ENCODE measurements at regions not wholly inside any gene's neighbourhood (a gene's known extent, or its start where the extent isn't known, plus 50 kb on each side); places are given as distances from the start of the nearest gene placed in this dataset.

DNA sequence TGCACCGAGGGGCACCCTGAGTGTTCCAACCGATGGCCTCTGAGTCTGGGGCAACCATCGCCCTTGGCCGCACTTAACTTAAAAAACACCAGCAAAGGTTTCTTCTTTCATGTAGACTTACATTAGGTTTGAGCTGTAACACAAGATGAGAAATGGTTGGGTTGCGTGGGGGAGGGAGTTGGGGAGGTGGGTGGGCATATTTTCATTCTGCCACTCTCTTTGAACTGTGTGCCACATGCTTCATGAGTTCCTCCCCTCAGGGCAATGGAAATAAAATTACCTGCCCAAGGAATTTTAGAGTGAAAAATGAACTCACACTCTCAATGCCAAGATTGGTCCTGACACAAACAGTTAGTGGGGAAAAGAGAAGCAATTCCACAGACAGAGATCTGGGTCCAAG lies 430.1 kb upstream of the USP24 start:
- H3K27ac Mint-ChIP-seq: no peak overlapping the region
- ATAC-seq (no peak), DNase-seq (no peak)
- H3K4me1 Mint-ChIP-seq: no peaks in the 10 kb centered on the region
- H3K36me3 Mint-ChIP-seq: no peaks in the 10 kb centered on the region
- H3K9me3 Mint-ChIP-seq (ENCODE audit: low read depth): no peaks in the 10 kb centered on the region
- CTCF ChIA-PET: no interaction called here
- H3K27me3 Mint-ChIP-seq: no peaks in the 10 kb centered on the region
- H3K4me3 Mint-ChIP-seq: no peak overlapping the region

GRCh38 chr1:55641947-55642346 lies 426.8 kb upstream of the USP24 start:
- Mint-ChIP-seq H3K4me1 (no peaks in the 10 kb centered on the region), H3K9me3 (ENCODE audit: low read depth) (no peaks in the 10 kb centered on the region), H3K36me3 (no peaks in the 10 kb centered on the region), H3K27ac (no peak overlapping the region), H3K27me3 (no peaks in the 10 kb centered on the region), H3K4me3 (no peak overlapping the region)
- CTCF ChIA-PET: no interaction called here
- no peak for DNase-seq
- no peak for ATAC-seq

GRCh38 chr1:55640708-55641473 lies 425.7 kb upstream of the USP24 start:
- Mint-ChIP-seq H3K4me3 (no peak overlapping the region), H3K36me3 (no peaks in the 10 kb centered on the region), H3K4me1 (no peaks in the 10 kb centered on the region), H3K27me3 (no peaks in the 10 kb centered on the region), H3K9me3 (ENCODE audit: low read depth) (no peaks in the 10 kb centered on the region), H3K27ac (no peak overlapping the region)
- ATAC-seq: no peak
- CTCF ChIA-PET: no interaction called here
- no peak for DNase-seq

DNA sequence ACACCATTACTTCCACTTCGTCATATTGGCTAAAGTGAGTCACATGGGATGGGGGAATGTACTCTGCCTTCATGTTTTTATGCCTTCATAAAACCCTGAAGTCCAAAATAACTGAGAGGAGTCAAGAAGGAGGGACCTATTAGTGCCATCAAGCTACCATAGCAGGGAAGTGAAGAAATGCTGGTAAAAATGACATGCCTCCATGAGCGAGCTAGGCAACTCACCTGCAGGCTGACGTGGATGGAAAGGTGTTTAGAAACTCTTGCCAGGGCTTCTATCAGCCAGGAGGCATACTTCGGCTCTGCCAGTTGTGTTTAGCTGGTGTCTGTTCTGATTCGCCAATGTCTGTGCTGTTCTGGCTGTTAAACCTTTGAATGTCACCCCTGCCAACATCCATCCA lies 424.4 kb upstream of the USP24 start:
- no peaks in the 10 kb centered on the region for H3K36me3 Mint-ChIP-seq
- H3K27ac Mint-ChIP-seq: no peak overlapping the region
- CTCF ChIA-PET: no interaction called here
- H3K27me3 Mint-ChIP-seq: no peaks in the 10 kb centered on the region
- DNase-seq: no peak
- no peaks in the 10 kb centered on the region for H3K9me3 Mint-ChIP-seq (ENCODE audit: low read depth)
- H3K4me3 Mint-ChIP-seq: no peak overlapping the region
- no peaks in the 10 kb centered on the region for H3K4me1 Mint-ChIP-seq
- ATAC-seq: no peak

- CTCF ChIA-PET: no interaction called here
- no peaks in the 10 kb centered on the region for H3K9me3 Mint-ChIP-seq (ENCODE audit: low read depth)
- no peaks in the 10 kb centered on the region for H3K4me1 Mint-ChIP-seq
- ATAC-seq (no peak), DNase-seq (no peak)
- no peaks in the 10 kb centered on the region for H3K36me3 Mint-ChIP-seq
- H3K4me3 Mint-ChIP-seq: no peak overlapping the region
- no peak overlapping the region for H3K27ac Mint-ChIP-seq
- no peaks in the 10 kb centered on the region for H3K27me3 Mint-ChIP-seq
Measured at GRCh38 chr1:55639051-55639450, 423.9 kb upstream of the USP24 start.

DNA sequence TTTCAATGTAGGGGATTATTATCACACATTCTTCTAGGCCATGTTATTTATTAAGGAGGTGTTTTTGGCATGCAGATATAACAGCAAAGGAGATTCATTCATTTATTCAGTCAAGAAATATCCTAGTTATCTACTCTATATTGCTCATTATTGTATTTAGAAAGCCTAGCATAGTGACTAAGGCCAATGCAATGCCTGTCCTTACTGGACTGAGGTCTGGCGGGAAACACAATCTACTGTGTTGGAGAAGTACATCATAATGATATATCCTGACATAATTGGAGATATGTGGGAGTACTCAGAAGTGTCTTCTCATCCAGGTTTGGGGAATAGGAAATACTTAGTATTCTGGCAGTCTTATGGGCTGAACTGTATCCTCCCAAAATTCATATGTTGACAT lies 421.5 kb upstream of the USP24 start:
- H3K4me1 Mint-ChIP-seq: no peaks in the 10 kb centered on the region
- DNase-seq (no peak), ATAC-seq (no peak)
- H3K27ac Mint-ChIP-seq: no peak overlapping the region
- H3K36me3 Mint-ChIP-seq: no peaks in the 10 kb centered on the region
- no peak overlapping the region for H3K4me3 Mint-ChIP-seq
- H3K9me3 Mint-ChIP-seq (ENCODE audit: low read depth): no peaks in the 10 kb centered on the region
- CTCF ChIA-PET: no interaction called here
- no peaks in the 10 kb centered on the region for H3K27me3 Mint-ChIP-seq

- H3K9me3 Mint-ChIP-seq (ENCODE audit: low read depth): no peaks in the 10 kb centered on the region
- H3K4me1 Mint-ChIP-seq: no peaks in the 10 kb centered on the region
- no peaks in the 10 kb centered on the region for H3K27me3 Mint-ChIP-seq
- DNase-seq: no peak
- no peak for ATAC-seq
- H3K36me3 Mint-ChIP-seq: no peaks in the 10 kb centered on the region
- CTCF ChIA-PET: no interaction called here
- no peak overlapping the region for H3K4me3 Mint-ChIP-seq
- no peak overlapping the region for H3K27ac Mint-ChIP-seq
Measured at GRCh38 chr1:55635856-55636255, 420.7 kb upstream of the USP24 start.

GRCh38 chr1:55634516-55634915 lies 419.4 kb upstream of the USP24 start:
- no peaks in the 10 kb centered on the region for H3K9me3 Mint-ChIP-seq (ENCODE audit: low read depth)
- H3K27ac Mint-ChIP-seq: no peak overlapping the region
- no peaks in the 10 kb centered on the region for H3K4me1 Mint-ChIP-seq
- DNase-seq (no peak), ATAC-seq (no peak)
- CTCF ChIA-PET: no interaction called here
- no peaks in the 10 kb centered on the region for H3K36me3 Mint-ChIP-seq
- H3K4me3 Mint-ChIP-seq: no peak overlapping the region
- H3K27me3 Mint-ChIP-seq: no peaks in the 10 kb centered on the region

DNA sequence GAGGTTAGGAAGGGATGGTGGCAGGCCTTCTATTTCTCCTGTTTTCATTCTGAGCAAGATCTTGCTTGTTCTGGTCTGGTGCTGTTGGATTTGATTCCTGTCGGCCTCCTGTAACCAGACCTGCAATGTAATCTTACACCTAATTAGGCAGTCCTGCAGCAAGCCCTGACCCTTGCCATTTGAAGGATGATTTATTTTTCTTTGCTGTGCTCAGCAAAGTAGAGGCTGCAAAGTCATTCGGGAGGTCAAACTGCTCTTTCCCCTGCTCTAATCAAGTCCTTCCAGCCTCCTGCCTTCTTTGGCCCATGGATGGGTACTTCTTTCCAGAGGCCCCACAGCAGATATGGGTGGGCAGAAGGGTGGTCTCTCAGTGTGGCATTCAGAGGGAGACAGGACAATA lies 417.7 kb upstream of the USP24 start:
- CTCF ChIA-PET: no interaction called here
- no peaks in the 10 kb centered on the region for H3K4me1 Mint-ChIP-seq
- ATAC-seq: no peak
- no peaks in the 10 kb centered on the region for H3K27me3 Mint-ChIP-seq
- no peaks in the 10 kb centered on the region for H3K9me3 Mint-ChIP-seq (ENCODE audit: low read depth)
- no peak overlapping the region for H3K27ac Mint-ChIP-seq
- DNase-seq: no peak
- no peak overlapping the region for H3K4me3 Mint-ChIP-seq
- no peaks in the 10 kb centered on the region for H3K36me3 Mint-ChIP-seq

DNA sequence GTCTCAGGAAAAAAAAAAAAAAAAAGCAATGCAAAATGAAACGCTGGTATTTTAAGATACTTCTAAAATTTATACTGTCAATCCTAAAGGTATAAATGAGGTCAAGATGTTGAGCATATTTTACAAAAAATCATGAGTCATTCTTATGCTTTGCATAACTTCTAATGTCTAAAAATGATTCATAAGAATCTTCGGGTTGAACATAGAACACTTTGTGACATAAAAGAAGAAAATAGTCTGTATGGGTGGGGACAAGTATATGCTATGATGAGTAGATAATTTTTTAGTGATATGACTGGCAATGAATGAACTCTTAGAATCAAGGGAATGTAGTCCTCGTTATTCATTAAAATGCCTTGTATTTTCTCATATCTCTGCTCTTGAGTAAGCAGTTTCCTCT lies 416.9 kb upstream of the USP24 start:
- Mint-ChIP-seq H3K27ac (no peak overlapping the region), H3K9me3 (ENCODE audit: low read depth) (no peaks in the 10 kb centered on the region), H3K27me3 (no peaks in the 10 kb centered on the region), H3K4me3 (no peak overlapping the region), H3K4me1 (no peaks in the 10 kb centered on the region), H3K36me3 (no peaks in the 10 kb centered on the region)
- ATAC-seq (no peak), DNase-seq (no peak)
- CTCF ChIA-PET: no interaction called here

GRCh38 chr1:55631509-55631908 lies 416.3 kb upstream of the USP24 start:
- DNase-seq (no peak), ATAC-seq (no peak)
- Mint-ChIP-seq H3K36me3 (no peaks in the 10 kb centered on the region), H3K4me3 (no peak overlapping the region), H3K27ac (no peak overlapping the region), H3K27me3 (no peaks in the 10 kb centered on the region), H3K9me3 (ENCODE audit: low read depth) (no peaks in the 10 kb centered on the region), H3K4me1 (no peaks in the 10 kb centered on the region)
- CTCF ChIA-PET: no interaction called here

- Mint-ChIP-seq H3K4me1 (no peaks in the 10 kb centered on the region), H3K27ac (no peak overlapping the region), H3K27me3 (no peaks in the 10 kb centered on the region), H3K36me3 (no peaks in the 10 kb centered on the region), H3K4me3 (no peak overlapping the region), H3K9me3 (ENCODE audit: low read depth) (no peaks in the 10 kb centered on the region)
- no peak for DNase-seq
- no peak for ATAC-seq
- CTCF ChIA-PET: no interaction called here
Measured at GRCh38 chr1:55626326-55626725, 411.2 kb upstream of the USP24 start.

- no peak for ATAC-seq
- Mint-ChIP-seq H3K27me3 (no peaks in the 10 kb centered on the region), H3K4me3 (no peak overlapping the region), H3K27ac (no peak overlapping the region), H3K4me1 (no peaks in the 10 kb centered on the region), H3K9me3 (ENCODE audit: low read depth) (no peaks in the 10 kb centered on the region), H3K36me3 (no peaks in the 10 kb centered on the region)
- CTCF ChIA-PET: no interaction called here
- no peak for DNase-seq
Measured at GRCh38 chr1:55624766-55625165, 409.6 kb upstream of the USP24 start.

- Mint-ChIP-seq H3K4me1 (no peaks in the 10 kb centered on the region), H3K36me3 (no peaks in the 10 kb centered on the region), H3K27me3 (no peaks in the 10 kb centered on the region)
Measured at GRCh38 chr1:55623311-55623710, 408.1 kb upstream of the USP24 start.

GRCh38 chr1:55622074-55622473 lies 406.9 kb upstream of the USP24 start:
- ATAC-seq (no peak), DNase-seq (no peak)
- CTCF ChIA-PET: no interaction called here
- Mint-ChIP-seq H3K27me3 (no peaks in the 10 kb centered on the region), H3K9me3 (ENCODE audit: low read depth) (no peaks in the 10 kb centered on the region), H3K4me1 (no peaks in the 10 kb centered on the region), H3K36me3 (no peaks in the 10 kb centered on the region), H3K27ac (no peak overlapping the region), H3K4me3 (no peak overlapping the region)

More at GRCh38 chr1:55623311-55623710, 408.1 kb upstream of the USP24 start:
- H3K9me3 Mint-ChIP-seq (ENCODE audit: low read depth): no peaks in the 10 kb centered on the region
- DNase-seq (no peak), ATAC-seq (no peak)
- H3K4me3 Mint-ChIP-seq: no peak overlapping the region
- CTCF ChIA-PET: no interaction called here
- no peak overlapping the region for H3K27ac Mint-ChIP-seq

All from activated CD8-positive, alpha-beta memory T cell treated with anti-CD3 and anti-CD28 coated beads, Interleukin-2, amount 10 ng/mL, durations not matched to agents 7 days and 5 days (primary cell).